Effector memory CD8-positive, alpha-beta T cell (primary cell): ENCODE measurements at regions not wholly inside any gene's neighbourhood (a gene's known extent, or its start where the extent isn't known, plus 50 kb on each side); places are given as distances from the start of the nearest gene placed in this dataset.

Experiments used
- ATAC-seq: fragments of 150-1000 bp; cut with Tn5 transposase; replicated peaks from 2 replicates; pipeline ENCODE4 v1.10.0; 2021; ENCODE audit warnings: mild to moderate bottlenecking, moderate library complexity
- DNase-seq, 3 experiments: peaks; one replicate each; pipeline ENCODE4 v3.0.0; 2021
- H3K27ac Mint-ChIP-seq, 2 donors: one replicate each; pipeline ENCODE4 v1.8.0; 2022; ENCODE audit warnings: mild to moderate bottlenecking in 2 of 2, mixed read lengths in 2 of 2, moderate library complexity in 2 of 2
- H3K27me3 Mint-ChIP-seq, 2 donors: one replicate each; pipeline ENCODE4 v1.8.0; 2022; ENCODE audit warnings: mixed read lengths in 2 of 2
- H3K36me3 Mint-ChIP-seq: one replicate; pipeline ENCODE4 v1.8.0; 2022; ENCODE audit warnings: mild to moderate bottlenecking, moderate library complexity, mixed read lengths; ENCODE audit not compliant: insufficient read depth
- H3K4me1 Mint-ChIP-seq, 2 donors: one replicate each; pipeline ENCODE4 v1.8.0; 2022; ENCODE audit warnings: low read depth in 2 of 2, mixed read lengths in 2 of 2
- H3K4me3 Mint-ChIP-seq, 2 donors: one replicate each; pipeline ENCODE4 v1.8.0; 2022; ENCODE audit warnings: mild to moderate bottlenecking in 2 of 2, mixed read lengths in 2 of 2, moderate library complexity in 2 of 2
- H3K9me3 Mint-ChIP-seq, 2 donors: one replicate each; pipeline ENCODE4 v1.8.0; 2022; ENCODE audit warnings: mixed read lengths in 2 of 2

DNA sequence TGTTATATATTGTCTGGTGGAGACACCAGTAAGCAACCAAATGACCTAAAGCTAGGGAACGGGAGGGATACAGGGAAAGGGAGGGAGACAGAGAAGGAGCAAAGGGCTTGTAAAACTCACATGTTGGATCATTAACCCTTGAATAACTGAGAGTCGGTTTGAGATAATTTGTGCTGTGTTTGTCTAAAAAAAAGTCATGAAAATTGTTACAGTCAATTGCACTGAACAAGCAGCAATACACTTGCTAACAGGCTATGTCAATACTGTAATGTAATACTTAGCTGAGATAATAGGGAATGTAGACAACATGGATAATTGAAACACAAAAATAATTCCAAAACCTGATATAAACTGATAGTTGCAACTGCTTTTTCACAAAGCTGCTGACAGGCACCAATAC lies 71.3 kb upstream of the ZNF521 start:
- no peaks in the 10 kb centered on the region for H3K36me3 Mint-ChIP-seq

DNA sequence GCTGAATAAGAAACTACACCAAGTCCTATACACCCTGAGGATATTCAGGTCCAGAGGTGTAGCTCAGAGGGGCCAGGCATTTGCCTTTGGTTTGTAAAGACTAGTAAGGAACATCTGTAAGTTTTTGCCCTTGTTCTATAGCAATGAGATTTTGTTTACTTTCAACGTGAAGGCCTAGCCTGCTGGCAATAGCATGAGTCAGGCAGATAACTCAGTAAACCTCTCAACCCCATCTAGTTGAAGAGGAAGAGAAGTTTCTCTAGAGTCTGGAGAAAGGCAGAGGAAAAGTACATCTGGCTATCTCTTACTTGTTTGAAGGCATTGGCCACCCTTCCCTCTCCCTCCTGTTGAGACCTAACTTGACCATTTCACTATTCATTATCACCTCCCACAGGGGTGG lies 70.3 kb upstream of the ZNF521 start:
- no peaks in the 10 kb centered on the region for H3K9me3 Mint-ChIP-seq
- H3K27me3 Mint-ChIP-seq, result no peaks in the 10 kb centered on the region
- ATAC-seq, result no peak
- DNase-seq, result no peak
- H3K4me3 Mint-ChIP-seq, result no peak overlapping the region
- no peak overlapping the region for H3K27ac Mint-ChIP-seq
- H3K4me1 Mint-ChIP-seq, result no peaks in the 10 kb centered on the region
- no peaks in the 10 kb centered on the region for H3K36me3 Mint-ChIP-seq

More for the DNA sequence above, 71.3 kb upstream of the ZNF521 start:
- no peak for DNase-seq
- no peak overlapping the region for H3K4me3 Mint-ChIP-seq
- H3K9me3 Mint-ChIP-seq, result no peaks in the 10 kb centered on the region
- no peak for ATAC-seq
- H3K27ac Mint-ChIP-seq, result no peak overlapping the region
- no peaks in the 10 kb centered on the region for H3K4me1 Mint-ChIP-seq
- no peaks in the 10 kb centered on the region for H3K27me3 Mint-ChIP-seq

DNA sequence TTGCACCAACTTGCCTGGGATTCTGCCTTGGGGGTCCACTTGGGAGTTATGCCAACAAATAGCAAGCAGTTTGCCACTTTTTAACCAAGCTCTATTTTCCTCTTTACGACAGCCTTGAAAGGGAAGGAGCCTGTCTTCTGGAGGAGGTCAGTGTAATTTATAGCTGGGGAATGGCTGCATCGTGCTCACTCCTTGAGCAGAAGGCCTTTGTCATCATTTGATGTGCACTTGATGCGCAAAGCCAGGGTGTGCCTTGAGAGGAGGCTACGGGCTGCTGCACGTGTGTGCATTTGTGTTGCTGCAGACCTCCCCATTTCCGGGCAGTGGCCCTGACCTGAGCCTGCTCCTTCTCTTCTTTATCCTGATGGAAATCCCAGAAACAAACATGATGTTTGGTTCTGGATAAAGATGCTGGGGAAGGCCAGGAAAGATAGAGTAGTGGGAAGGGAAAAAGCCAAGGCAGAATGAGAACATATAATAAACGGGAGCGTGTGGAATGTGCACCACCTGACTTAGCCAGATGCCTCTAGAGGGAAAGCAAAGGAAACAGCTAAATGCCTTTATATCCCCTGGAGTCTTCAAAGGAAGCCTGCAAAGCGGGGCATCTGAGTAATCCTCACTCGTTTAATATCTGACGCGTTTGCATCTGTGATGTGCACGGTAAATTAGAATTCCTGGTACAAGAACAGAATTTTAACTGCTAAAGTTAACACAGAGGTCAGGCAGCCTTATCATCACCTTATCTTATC lies 68.3 kb upstream of the ZNF521 start:
- no peak overlapping the region for H3K27ac Mint-ChIP-seq
- no peak overlapping the region for H3K4me3 Mint-ChIP-seq
- H3K4me1 Mint-ChIP-seq, result no peaks in the 10 kb centered on the region
- DNase-seq (no peak), ATAC-seq (no peak)
- H3K27me3 Mint-ChIP-seq, result peaks cover 0 to 9% of the 10 kb centered on the region in 2 donors
- H3K36me3 Mint-ChIP-seq, result peaks cover 4% of the 10 kb centered on the region
- peaks cover 2 to 9% of the 10 kb centered on the region in 2 donors for H3K9me3 Mint-ChIP-seq

DNA sequence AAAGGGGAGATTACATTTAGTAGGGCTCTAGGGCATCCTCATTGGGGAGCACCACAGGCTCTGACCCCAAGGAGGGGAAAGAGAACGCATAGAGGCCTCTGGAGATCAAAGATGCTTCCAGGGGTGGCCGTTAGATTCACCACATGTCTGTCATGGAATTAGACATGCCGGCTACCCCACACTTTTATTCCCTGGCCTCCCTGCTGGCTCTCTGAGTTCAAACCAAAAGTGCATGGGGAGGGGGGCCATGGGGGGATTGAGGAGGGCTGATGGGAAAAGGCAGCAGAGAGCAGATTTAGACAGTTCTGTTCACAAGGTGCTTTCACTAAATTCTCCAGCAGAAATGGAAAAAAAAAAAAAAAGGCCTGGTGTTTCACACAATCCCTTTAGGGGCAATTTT lies 64.4 kb upstream of the ZNF521 start:
- no peak for ATAC-seq
- H3K27me3 Mint-ChIP-seq, result peaks cover 0 to 10% of the 10 kb centered on the region in 2 donors
- peaks cover 2 to 12% of the 10 kb centered on the region in 2 donors for H3K9me3 Mint-ChIP-seq
- DNase-seq, result no peak
- no peaks in the 10 kb centered on the region for H3K4me1 Mint-ChIP-seq
- H3K4me3 Mint-ChIP-seq, result no peak overlapping the region
- peaks cover 4% of the 10 kb centered on the region for H3K36me3 Mint-ChIP-seq
- H3K27ac Mint-ChIP-seq, result no peak overlapping the region

DNA sequence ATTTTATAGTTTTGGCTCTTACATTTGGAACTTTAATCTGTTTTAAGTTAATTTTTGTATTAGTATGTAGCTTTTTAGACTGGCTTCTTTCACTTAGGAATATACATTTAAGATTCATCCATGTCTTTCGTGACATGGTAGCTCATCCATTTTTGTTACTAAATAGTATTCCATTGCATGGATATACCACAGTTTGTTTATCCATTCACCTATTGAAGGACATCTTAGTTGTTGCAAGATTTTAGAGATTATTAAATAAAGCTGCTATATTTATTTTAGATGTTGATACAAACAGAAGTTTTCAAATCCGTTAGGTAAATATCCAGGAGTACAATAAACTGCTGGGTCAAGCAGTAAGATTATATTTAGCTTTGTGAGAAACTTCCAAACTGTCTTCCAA lies 58.0 kb upstream of the ZNF521 start:
- H3K27ac Mint-ChIP-seq, result no peak overlapping the region

DNA sequence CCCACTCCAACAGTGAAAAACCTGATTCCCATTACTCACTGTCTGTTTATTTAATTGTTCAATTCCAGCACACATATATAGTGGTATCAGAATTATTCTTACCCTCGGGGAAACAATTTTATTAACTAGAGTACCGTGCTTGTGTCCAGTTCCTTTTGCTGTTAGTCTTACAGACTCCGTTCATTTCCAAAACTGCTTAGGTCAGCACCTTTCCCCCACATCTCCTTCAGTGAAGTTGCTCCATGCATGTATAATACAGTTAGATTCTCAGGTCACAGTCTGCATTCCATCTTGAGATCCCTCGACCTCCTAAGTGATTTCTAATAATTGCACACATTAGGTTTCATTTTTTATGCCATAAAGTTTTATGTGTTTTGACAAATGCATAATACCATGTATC lies 56.3 kb upstream of the ZNF521 start:
- ATAC-seq, result no peak
- Mint-ChIP-seq H3K4me1 (no peaks in the 10 kb centered on the region), H3K27me3 (no peaks in the 10 kb centered on the region), H3K4me3 (no peak overlapping the region), H3K9me3 (no peaks in the 10 kb centered on the region), H3K27ac (no peak overlapping the region), H3K36me3 (no peaks in the 10 kb centered on the region)
- DNase-seq, result no peak

More for the DNA sequence above, 58.0 kb upstream of the ZNF521 start:
- Mint-ChIP-seq H3K4me1 (no peaks in the 10 kb centered on the region), H3K9me3 (peaks cover 0 to under 1% of the 10 kb centered on the region in 2 donors), H3K27me3 (no peaks in the 10 kb centered on the region), H3K4me3 (no peak overlapping the region), H3K36me3 (no peaks in the 10 kb centered on the region)
- ATAC-seq (no peak), DNase-seq (no peak)
